GM21737 (cell line): ENCODE measurements at regions not wholly inside any gene's neighbourhood (a gene's known extent, or its start where the extent isn't known, plus 50 kb on each side); places are given as distances from the start of the nearest gene placed in this dataset.
A peak's percentile ranks its signal among the peaks of the same experiment; 100 is the strongest.

ENCODE experiments used
- ATAC-seq: cut with Tn5 transposase; IDR thresholded peaks from one replicate; pipeline ENCODE4 v1.9.1; 2021; ENCODE audit warnings: mild to moderate bottlenecking, moderate library complexity; ENCODE audit not compliant: unreplicated experiment

GRCh38 chr10:2953495-2953894, 113.9 kb upstream of the PFKP start:
- no peak for ATAC-seq

GRCh38 chr10:2951235-2951835, 116.0 kb upstream of the PFKP start:
- ATAC-seq, result no peak

- no peak for ATAC-seq
Observed at GRCh38 chr10:2950546-2950945, 116.8 kb upstream of the PFKP start.

GRCh38 chr10:2949948-2950354, 117.4 kb upstream of the PFKP start:
- peak; percentile 47 for ATAC-seq

GRCh38 chr10:2949221-2949947, 118.0 kb upstream of the PFKP start:
- ATAC-seq, result no peak

GRCh38 chr10:2948127-2948854, 119.1 kb upstream of the PFKP start:
- peak; percentile 86 for ATAC-seq

GRCh38 chr10:2944788-2945187, 122.6 kb upstream of the PFKP start:
- no peak for ATAC-seq

GRCh38 chr10:2943932-2944614, 123.3 kb upstream of the PFKP start:
- no peak for ATAC-seq

GRCh38 chr10:2942938-2943337, 124.4 kb upstream of the PFKP start:
- ATAC-seq, result no peak

GRCh38 chr10:2938869-2939268, 128.5 kb upstream of the PFKP start:
- ATAC-seq, result no peak

- no peak for ATAC-seq
Observed at GRCh38 chr10:2936816-2937215, 130.5 kb upstream of the PFKP start.

- ATAC-seq, result no peak
Observed at GRCh38 chr10:2935647-2936386, 131.5 kb upstream of the PFKP start.

GRCh38 chr10:2933924-2934323, 133.4 kb upstream of the PFKP start:
- ATAC-seq, result no peak

GRCh38 chr10:2933519-2933918, 133.8 kb upstream of the PFKP start:
- no peak for ATAC-seq

GRCh38 chr10:2933071-2933470, 134.3 kb upstream of the PFKP start:
- no peak for ATAC-seq

- ATAC-seq, result no peak
Observed at GRCh38 chr10:2929480-2930258, 137.7 kb upstream of the PFKP start.

- peak; percentile 74 for ATAC-seq
Observed at GRCh38 chr10:2927958-2928840, 139.1 kb upstream of the PFKP start.

- no peak for ATAC-seq
Observed at GRCh38 chr10:2926918-2927660, 140.3 kb upstream of the PFKP start.
